ENCODE measurements at regions not wholly inside any gene's neighbourhood (a gene's known extent, or its start where the extent isn't known, plus 50 kb on each side); places are given as distances from the start of the nearest gene placed in this dataset.

GRCh38 chr13:30151388-30151787 is 156.0 kb downstream of the KATNAL1 start:
- Histone ChIP-seq H3K4me3 (no peak overlapping the region), H3K4me1 (no peaks in the 10 kb centered on the region), H3K36me3 (no peaks in the 10 kb centered on the region), H3K27me3 (no peaks in the 10 kb centered on the region), H3K27ac (no peak overlapping the region), H3K9me3 (no peaks in the 10 kb centered on the region)
- DNase-seq = no peak
- no peak for ATAC-seq
- intact Hi-C loops (cut with DNase I; ENCODE audit: low total_unique reads) = no loop called here
- TF ChIP-seq POLR2A (IDR thresholded peaks at IDR 0.05) = no peak
- TF ChIP-seq, protein P1, sequence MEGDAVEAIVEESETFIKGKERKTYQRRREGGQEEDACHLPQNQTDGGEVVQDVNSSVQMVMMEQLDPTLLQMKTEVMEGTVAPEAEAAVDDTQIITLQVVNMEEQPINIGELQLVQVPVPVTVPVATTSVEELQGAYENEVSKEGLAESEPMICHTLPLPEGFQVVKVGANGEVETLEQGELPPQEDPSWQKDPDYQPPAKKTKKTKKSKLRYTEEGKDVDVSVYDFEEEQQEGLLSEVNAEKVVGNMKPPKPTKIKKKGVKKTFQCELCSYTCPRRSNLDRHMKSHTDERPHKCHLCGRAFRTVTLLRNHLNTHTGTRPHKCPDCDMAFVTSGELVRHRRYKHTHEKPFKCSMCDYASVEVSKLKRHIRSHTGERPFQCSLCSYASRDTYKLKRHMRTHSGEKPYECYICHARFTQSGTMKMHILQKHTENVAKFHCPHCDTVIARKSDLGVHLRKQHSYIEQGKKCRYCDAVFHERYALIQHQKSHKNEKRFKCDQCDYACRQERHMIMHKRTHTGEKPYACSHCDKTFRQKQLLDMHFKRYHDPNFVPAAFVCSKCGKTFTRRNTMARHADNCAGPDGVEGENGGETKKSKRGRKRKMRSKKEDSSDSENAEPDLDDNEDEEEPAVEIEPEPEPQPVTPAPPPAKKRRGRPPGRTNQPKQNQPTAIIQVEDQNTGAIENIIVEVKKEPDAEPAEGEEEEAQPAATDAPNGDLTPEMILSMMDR (IDR thresholded peaks at IDR 0.05 in 4 of 5, conservative IDR thresholded peaks at IDR 0.05 in 1 of 5) = no peak
- in situ Hi-C loops (cut with MboI; ENCODE audit: low sequenced_read_pairs in 4 of 4) = no loop called here

DNA sequence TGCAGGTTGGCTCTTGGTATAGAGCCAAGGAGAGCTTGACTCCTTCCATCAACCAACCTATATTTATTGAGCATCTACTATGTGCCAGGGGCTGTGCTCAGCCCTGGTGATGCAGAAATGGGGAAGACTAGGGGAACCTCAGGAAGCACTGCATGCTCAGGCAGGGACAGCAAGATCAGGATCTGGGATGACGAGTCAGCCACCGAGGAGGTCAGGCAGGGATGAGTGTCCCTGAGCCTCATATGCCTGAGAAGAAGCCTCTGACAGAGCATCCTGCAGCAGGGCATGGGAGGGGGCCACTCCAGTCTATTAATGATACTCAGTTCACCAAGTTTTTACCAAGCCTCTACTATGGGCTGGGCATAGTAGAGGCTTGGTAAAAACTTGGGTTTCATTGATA is 158.1 kb downstream of the KATNAL1 start:
- intact Hi-C loops (cut with DNase I; ENCODE audit: low total_unique reads) = no loop called here
- ATAC-seq (no peak), DNase-seq (no peak)
- Histone ChIP-seq H3K4me1 (no peaks in the 10 kb centered on the region), H3K36me3 (no peaks in the 10 kb centered on the region), H3K27me3 (no peaks in the 10 kb centered on the region), H3K9me3 (no peaks in the 10 kb centered on the region), H3K4me3 (no peak overlapping the region), H3K27ac (no peak overlapping the region)
- no peak for TF ChIP-seq POLR2A (IDR thresholded peaks at IDR 0.05)
- TF ChIP-seq, protein P1 (IDR thresholded peaks at IDR 0.05 in 4 of 5, conservative IDR thresholded peaks at IDR 0.05 in 1 of 5) = no peak
- in situ Hi-C loops (cut with MboI; ENCODE audit: low sequenced_read_pairs in 4 of 4) = loop anchor here (25.0 kb wide), 6 partner anchors 188 to 888 kb away; partner anchors contain the start of gene HMGB1 (in 1 of the 4)

GRCh38 chr13:30148786-30149185 is 158.6 kb downstream of the KATNAL1 start:
- Histone ChIP-seq H3K4me1 (no peaks in the 10 kb centered on the region), H3K27ac (no peak overlapping the region), H3K4me3 (no peak overlapping the region), H3K27me3 (no peaks in the 10 kb centered on the region), H3K9me3 (no peaks in the 10 kb centered on the region), H3K36me3 (no peaks in the 10 kb centered on the region)
- in situ Hi-C loops (cut with MboI; ENCODE audit: low sequenced_read_pairs in 4 of 4) (loop anchor here (25.0 kb wide), 6 partner anchors 189 to 889 kb away; partner anchors contain the start of gene HMGB1 (in 1 of the 4)), intact Hi-C loops (cut with DNase I; ENCODE audit: low total_unique reads) (no loop called here)
- ATAC-seq = no peak
- DNase-seq = no peak
- TF ChIP-seq POLR2A (IDR thresholded peaks at IDR 0.05) = no peak
- TF ChIP-seq, protein P1 (IDR thresholded peaks at IDR 0.05 in 4 of 5, conservative IDR thresholded peaks at IDR 0.05 in 1 of 5) = no peak

GRCh38 chr13:30148171-30148754 is 159.1 kb downstream of the KATNAL1 start:
- TF ChIP-seq POLR2A (IDR thresholded peaks at IDR 0.05) = no peak
- TF ChIP-seq, protein P1 (IDR thresholded peaks at IDR 0.05 in 4 of 5, conservative IDR thresholded peaks at IDR 0.05 in 1 of 5) = no peak
- Histone ChIP-seq H3K36me3 (no peaks in the 10 kb centered on the region), H3K4me3 (no peak overlapping the region), H3K9me3 (no peaks in the 10 kb centered on the region), H3K27ac (no peak overlapping the region), H3K4me1 (no peaks in the 10 kb centered on the region), H3K27me3 (no peaks in the 10 kb centered on the region)
- in situ Hi-C loops (cut with MboI; ENCODE audit: low sequenced_read_pairs in 4 of 4) (loop anchor here (25.0 kb wide), 6 partner anchors 189 to 889 kb away; partner anchors contain the start of gene HMGB1 (in 1 of the 4)), intact Hi-C loops (cut with DNase I; ENCODE audit: low total_unique reads) (no loop called here)
- DNase-seq (no peak), ATAC-seq (no peak)

Data from gastrocnemius medialis (tissue), 4 donors.